HG02610 (cell line): ENCODE measurements at regions not wholly inside any gene's neighbourhood (a gene's known extent, or its start where the extent isn't known, plus 50 kb on each side); places are given as distances from the start of the nearest gene placed in this dataset.

Experiments
- ATAC-seq: cut with Tn5 transposase; IDR thresholded peaks from one replicate; pipeline ENCODE4 v1.9.1; 2021; ENCODE audit warnings: mild to moderate bottlenecking, moderate library complexity; ENCODE audit not compliant: unreplicated experiment

DNA sequence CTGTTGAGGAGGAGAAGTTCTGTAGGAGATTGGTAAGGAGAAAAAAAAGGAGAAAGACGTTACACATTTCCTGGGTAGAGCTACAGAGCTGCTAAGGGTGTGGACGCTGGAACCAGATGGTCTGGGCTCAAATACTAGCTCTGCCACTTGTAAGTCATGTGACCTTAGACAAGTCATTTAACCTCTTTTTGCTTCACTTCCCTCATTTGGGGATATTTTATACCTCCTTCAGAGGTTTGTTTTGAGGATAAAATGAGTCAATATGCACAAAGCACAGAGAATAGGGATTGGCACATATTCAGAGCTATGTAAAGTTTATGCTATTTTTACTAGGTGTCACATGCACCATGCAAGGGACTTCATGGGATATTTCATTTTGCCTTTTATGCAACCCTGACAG is 708.8 kb downstream of the DHX35 start:
- no peak for ATAC-seq

DNA sequence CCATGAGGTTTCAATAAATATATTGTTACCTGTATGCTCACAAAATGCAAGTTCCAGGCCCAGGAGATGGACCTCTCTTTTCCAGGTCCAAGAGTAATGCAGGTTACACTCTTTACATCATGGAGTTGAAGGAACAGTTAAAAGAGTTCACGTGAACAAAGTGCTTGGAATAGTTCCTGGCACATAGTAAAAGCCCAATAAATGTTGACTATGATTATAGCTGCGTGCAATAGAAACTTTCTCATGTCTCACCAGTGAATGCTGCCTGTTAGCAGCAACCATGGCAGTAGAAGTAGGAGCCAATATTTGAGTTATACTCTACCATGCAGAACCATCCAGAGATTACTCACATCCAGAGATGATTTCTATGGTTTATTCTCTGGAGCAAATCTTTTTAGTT is 707.5 kb downstream of the DHX35 start:
- no peak for ATAC-seq

DNA sequence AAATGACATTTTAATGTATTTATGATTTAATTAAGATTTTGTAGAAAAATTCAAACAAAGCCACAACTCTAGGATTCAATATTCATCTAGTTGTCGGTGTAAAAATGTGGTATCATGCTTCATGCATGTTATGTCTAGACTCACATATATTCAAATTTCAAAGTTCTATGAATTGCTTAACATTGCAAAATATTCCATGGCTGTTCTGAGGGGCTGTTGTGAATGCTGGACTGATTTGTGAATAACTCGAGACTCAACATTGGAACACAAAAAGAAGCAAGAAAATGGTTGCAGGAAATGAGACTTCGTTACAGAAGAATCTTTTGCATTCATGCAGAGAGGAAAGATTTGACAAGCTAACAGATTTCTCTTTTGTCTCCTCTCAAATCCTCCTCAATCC is 705.9 kb downstream of the DHX35 start:
- ATAC-seq = no peak

DNA sequence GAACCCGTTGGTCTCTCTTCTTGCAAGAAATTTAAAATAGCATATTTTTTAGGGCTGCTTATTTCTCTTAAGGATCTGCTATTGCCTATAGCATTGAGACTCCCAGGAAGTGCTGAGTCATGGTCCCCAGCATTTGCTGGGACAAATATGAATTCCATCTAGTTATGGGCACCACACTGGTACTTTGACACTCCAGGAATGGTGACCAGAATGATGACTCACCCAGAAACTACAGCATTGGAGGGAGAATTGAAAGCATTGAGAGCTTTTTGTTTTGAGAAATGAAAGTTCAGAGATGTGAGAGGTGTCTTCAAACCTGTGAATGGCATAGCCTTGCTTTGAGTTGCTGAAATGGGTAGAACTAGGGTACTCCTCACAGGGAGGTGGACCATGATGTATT is 699.7 kb downstream of the DHX35 start:
- ATAC-seq = no peak

DNA sequence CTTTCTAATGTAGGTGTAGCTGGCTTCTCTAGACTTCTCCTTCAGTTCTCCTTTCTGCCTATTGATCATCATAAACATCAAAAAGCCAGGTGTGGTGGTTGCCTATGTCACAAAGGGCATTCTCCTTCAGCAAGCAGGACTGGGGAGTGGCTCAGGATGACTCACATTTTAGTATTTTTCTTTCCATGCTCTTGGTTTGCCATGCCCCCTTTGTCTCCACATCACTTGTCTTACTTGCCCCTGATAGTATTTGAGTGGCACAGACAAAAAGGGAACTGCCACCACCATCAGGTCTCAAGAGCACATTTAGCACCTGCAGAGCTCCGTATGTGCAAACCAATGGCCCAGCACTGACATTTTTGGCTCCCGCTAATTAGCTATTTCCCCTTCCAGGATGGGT is 698.8 kb downstream of the DHX35 start:
- ATAC-seq = no peak

DNA sequence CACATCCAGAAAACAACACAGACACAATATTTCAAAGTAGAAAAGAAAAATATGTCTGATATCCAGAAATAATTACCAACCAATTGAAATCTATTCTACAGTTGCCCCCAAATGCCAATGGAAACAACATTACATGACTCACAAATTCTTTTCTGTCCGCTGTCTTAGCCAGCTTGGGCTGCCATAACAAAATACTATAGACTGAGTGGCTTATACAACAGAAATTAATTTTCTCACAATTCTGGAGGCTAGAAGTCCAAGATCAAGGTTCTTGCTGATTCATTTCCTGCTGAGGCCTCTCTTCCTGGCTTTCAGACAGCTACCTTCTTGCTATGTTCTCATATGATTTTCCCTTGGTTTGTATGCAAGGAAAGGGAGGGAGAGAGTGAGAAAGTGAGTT is 698.1 kb downstream of the DHX35 start:
- no peak for ATAC-seq

DNA sequence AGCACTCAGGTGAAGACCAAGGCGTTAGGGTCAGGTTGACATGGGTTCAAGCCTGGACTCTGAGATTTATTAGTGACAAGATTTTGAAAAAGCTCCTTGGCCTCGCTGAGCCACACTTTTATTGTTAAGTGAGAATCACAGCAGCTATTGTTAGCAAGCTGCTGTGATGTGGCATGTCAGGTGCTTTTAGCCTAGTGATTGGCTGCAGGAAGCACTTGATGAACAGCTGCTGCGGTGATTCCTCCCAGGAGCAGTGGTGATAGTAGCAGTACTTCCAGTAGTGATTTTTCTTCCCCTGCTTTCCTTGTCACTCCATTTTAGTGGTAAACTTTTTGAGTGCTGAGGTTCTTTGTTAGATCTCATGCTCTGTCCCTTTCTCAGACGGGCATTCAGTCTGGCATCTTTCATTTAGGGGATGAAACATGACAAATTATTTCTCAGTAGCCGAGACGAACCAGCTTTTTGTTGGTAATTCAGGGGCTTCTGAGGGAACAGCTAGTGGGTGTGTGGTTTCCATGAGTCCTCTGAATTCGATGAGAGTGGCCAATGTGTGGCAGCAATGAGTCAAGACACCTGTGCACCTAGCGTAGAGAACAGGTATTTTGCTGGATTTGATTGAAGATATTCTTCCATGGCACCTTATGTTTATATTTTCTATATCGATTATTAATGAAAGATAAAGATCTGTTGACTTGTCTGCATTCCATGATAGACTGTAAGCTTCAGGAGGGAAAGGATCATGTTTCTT is 696.7 kb downstream of the DHX35 start:
- no peak for ATAC-seq

DNA sequence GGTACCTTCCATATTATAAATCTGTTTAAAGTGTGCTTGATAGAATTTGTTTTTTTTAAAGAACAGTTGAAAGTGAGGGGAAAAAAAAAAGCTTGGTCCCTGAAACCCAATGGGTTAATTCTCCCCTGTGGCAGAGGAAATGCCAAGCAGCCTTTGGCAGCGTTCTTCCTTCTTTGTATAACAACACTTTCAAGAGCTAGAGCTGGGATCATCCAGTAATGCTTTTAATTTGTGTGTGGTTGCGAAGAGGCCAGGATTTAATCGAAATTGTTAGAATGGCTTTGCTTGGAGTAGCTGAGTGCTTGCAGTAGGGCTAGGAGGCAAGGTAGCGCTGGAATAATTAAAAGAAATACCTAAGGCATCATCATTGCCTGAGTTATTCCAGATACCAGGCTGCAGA is 692.0 kb downstream of the DHX35 start:
- no peak for ATAC-seq

DNA sequence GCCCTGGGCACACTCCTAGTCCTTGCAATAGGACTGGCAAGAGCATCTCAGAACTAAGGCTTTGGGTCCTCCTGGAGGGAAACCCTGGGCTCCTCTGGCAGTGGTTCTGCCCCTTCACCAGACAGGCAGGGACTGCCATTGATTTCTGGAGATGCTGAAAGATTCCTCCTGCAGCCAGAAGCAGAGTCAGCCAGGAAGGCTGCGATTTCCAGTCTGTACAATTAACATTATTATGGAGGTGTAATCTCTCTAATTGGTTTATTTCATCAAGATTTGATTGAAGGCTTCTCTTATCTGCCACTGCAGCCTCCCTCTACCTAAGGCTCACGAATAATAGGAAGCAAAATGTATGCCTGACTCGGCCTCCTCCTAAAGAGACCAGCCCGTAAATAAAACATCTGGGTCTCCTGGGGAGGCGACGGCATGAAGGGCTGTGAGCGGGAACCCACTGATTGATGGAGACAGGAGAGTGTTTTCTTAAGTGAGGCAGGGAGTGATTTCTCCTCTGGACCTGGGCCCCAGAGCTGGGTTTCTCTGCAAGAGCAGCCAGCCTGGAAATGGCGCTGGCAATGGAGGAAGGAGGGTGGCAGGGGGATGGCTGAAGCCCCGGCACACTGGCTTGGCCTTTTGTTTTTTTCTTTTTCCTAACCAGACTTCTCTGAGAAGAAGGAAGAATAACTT is 689.6 kb downstream of the DHX35 start:
- no peak for ATAC-seq

DNA sequence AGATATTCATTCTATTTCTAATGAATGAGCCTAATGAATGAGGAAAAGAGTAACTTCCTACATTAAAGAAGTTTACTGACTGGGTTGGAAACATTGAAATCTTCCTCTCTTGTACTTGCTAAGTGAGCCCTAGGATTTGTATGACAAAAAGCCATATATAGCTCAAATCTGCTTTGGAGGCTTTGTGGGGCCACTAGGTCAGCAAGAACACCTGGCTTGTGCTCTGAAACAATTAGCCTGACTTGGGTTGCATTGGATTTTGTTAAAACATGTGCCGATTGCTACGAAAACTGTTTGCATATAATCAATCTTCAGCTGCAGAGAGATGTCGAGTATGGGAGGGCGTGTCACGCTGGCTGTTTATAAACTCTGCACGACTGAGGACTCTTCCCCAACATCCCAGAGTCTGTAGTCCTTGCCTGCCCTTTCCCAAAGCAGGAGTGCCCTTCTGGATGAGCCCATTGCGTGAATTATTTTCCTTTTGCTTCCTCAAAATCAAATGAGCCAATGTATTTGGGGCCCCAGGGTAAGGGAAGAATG is 684.8 kb downstream of the DHX35 start:
- no peak for ATAC-seq

DNA sequence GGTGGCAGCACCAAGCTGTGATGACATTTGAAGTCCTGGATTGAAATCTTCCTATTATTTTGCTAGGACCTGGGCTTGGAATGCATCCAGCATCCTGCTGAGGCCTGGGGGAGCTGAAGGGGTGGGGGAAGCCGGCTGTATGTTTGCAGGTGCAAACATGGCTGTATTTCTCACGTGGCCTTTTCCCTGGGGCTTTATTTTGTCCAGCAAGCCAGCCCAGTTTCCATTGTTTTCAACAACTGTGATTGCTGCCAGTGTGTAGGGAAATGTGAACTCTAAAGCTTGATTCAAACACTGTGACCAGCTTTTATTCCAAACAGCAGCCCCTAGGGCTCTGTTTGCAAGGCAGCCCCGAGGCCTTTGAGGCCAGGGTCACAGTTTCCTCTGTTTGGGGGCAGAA is 683.0 kb downstream of the DHX35 start:
- no peak for ATAC-seq

DNA sequence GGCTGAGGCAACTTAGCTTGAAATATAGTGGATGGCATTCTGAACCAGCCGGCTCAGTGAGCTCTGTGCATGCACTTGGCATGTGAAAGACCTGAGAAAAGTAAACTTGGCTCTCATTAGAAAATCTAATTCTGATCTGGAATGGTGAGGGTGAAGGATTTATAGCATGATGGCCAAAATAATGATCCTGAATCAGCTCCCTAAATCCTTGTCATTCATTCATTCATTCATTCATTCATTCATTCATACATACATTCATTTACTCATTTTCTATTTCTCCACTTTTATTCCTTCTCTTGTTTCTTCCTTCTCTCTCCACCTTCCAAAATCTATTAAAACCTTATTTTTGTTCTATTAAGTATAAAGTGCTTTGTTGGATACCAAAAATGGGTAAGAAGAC is 681.1 kb downstream of the DHX35 start:
- ATAC-seq = no peak

DNA sequence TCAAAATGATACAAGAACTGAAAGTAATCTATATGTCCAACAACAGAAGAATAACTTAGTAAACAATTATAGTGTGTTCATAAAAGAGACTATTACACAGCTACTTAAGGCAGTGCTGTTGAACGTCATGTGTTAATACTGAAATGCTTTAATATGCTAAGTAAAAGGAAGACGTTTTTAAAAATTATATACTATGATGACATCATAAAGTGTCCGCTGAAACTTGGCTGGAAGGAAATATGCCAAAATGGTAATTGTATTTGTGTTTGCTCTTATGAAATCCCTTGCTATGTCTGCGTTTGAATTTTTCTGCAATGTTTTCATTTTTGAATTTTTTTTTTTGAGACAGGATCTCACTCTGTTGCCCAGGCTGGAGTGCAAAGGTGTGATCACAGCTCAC is 679.3 kb downstream of the DHX35 start:
- no peak for ATAC-seq

DNA sequence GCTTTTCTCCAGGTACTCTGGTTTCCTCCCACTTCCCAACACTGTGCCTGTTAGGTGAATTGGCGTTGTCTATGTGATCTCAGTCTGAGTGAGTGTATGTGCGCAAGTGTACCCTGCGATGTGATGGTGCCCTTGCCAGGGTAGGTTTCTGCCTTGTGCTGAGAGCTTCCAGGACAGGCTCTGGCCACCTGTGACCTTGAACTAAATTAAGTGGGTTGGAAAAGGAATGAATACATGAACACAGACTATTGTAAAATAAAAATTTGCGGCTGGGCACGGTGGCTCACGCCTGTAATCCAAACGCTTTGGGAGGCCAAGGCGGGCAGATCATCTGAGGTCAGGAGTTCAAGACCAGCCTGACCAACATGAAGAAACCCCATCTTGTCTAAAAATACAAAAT is 678.0 kb downstream of the DHX35 start:
- ATAC-seq = no peak

DNA sequence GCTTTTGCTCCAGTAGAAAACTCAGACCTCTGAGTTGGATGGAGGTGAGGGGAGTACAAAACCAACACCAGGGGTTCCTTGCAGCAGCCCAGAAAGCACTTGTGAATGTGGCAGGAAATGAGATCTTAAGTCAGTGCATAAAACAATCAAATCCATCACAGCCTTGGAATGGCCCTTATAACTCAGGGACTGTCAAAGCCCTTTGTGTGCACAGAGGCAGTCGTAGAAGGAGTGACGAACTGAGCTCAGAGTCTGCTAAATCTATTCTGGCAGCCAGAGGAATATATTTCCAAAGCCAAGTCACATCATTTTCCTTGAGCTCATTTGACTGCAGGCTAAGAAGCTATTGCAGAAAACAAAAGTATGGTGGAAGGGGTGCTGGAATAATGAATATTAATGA is 676.6 kb downstream of the DHX35 start:
- ATAC-seq = no peak

DNA sequence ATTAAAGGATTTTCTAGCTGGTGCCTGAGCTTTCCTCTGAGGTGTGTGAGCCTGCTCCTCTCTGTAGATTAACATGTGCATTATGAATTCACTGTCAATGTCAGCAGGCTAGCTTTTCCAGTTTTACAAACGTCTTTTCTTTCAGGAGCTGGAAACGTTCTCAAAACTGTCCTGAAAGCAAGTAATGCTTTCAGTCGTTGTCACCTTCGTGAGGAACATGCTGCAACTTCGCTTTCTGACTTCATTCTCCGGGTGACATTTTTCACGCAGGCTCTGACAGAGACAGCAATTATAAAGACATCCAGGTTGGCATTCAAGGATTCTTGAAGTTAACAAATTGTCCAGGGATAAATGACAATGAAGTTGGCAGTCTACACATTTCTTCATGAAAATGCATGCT is 671.5 kb downstream of the DHX35 start:
- ATAC-seq = no peak

DNA sequence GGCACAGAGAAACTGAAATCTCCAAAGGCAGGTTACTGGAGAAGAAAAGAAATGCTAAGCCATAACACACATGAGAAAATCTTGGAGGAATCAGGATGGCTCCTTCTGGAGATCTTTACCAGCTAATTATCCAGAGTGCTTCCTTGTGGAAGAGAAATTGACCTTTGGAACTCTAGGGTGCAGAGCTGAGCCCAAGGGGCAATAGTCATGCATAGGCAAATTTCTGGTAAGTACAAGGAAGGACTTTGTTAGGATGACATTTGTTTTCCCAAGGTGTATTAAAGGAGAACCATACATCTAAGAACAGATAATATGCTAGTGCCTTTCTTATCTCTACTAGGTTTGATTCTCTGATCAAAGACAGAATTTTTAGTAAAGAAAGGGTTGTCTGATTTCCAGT is 670.6 kb downstream of the DHX35 start:
- no peak for ATAC-seq

DNA sequence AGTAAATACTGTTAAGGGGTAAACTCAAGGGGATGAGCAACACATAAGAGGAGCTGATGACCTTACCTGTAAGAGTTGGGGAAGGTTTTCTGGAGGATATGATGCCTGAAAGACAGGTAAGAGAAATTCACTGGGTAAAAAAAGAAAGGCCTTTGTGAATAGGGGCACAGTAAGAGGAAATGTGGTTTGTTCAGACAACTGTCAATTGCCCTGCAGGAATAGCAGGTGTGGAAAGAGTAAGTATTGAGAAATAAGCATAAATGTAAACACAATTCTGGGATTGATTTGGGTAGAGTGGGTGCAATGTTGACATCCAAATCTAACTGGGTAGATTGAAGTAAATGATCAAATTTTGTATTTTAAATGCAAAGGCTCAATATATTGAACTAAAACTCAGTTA is 670.0 kb downstream of the DHX35 start:
- ATAC-seq = no peak

DNA sequence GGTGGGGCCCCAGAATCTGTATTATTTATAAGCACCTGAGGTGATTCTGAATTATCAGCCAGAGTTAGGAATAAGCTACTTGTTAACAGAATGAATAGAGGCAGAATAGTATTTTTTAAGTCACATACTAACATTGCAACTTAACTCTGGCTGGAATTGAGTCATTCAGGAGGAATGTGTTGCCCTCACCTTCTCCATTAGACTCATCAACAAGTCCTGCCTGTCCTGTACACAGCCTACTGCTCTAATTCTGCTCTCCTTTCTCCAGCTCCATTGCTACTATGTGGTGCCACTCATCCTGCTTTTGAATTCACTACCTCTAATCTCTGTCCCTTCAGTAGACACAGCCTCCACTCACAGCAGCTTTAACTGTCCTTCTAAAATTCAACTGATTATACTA is 669.4 kb downstream of the DHX35 start:
- ATAC-seq = no peak

DNA sequence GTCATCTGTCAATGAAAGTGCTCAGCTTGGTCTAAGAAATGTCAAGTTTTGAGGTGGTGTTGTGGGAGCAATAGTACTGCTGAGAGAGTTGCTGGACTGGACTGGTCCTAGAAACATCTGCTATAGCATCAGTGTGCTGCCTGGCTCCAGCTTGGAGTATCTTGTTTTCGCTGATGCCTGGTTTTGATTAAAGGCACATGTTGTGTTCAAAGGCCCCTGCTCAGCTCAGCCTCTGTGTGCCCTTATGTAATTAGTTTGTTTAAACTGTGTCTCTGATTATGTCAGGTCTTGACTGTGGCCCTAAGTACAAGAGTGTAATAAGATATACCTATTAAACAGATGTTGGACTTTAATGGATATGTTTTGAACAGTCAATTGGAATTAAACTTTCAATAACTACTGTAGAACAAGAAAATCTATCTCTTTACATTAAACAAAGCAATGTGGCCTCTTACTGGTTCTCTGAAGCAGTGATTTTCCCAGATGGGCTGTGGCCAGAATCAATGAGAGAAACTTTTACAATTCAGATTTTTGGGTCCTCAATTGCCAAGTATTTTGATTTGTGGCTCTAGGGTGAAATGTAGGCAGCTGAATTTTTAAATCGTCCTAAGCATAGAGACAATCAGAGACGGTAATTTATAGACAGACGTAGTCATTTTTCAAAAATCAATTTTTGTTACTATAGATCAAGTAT is 668.2 kb downstream of the DHX35 start:
- ATAC-seq = no peak

DNA sequence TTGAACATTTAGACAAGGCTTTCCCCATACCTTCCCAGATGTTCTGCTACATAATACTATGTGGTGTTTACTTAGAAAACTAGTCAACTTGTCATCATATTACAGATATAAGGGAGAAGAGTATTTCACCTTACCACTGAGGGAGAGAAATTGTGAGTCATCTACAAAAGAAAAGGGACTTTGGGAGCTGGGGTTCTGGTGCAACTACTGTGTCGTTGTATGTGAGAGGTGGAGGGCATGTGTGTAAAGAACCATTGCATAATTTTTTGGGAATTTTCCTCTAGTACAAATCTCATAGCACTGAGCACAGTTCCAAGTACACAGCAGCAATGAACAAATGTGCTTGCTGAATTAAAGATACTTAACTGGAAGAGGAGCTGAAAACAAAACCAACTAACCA is 665.6 kb downstream of the DHX35 start:
- ATAC-seq = no peak

DNA sequence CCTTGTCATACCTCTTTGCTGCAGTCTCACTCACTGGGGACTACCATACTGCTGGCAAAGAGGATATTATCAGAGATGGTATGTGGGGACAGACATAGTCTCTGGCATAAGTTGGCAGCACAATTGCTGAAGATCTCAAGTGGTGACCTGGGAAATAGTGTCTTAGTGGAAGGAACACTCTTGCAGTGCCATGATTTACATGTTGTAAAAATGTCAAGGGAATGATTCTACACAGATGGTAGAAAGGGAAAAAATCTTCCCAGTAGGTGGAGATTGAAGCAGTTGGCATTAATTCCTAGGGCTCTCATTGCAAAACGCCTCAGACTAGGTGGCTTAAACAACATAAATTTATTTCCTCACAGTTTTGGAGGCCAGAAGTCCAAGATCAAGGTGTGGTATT is 662.2 kb downstream of the DHX35 start:
- no peak for ATAC-seq
